WTC11 (cell line): ENCODE measurements at regions not wholly inside any gene's neighbourhood (a gene's known extent, or its start where the extent isn't known, plus 50 kb on each side); places are given as distances from the start of the nearest gene placed in this dataset.

ENCODE experiments used
- ATAC-seq: fragments of 200-7000 bp; cut with Tn5 transposase; 2 replicates; pipeline ENCODE4 v1.10.0; 2021; ENCODE audit warnings: mild to moderate bottlenecking, moderate library complexity
- CTCF ChIA-PET: fragments of 300-600 bp; sonication (Branson Sonifier 250); formaldehyde crosslinking; loops from one replicate; lab custom pipeline; 2021; ENCODE audit warnings: antibody characterized with exemption; lab: Charles Lee
- POLR2A ChIA-PET: fragments of 350-600 bp; sonication (Branson Sonifier 250); formaldehyde crosslinking; loops from one replicate; lab custom pipeline; 2021; ENCODE audit warnings: antibody characterized with exemption; lab: Charles Lee
- DNase-seq: peaks from one replicate; pipeline ENCODE4 v3.0.0; 2021; ENCODE audit warnings: low spot score
- H3K27ac Mint-ChIP-seq: 2 replicates; pipeline ENCODE4 v1.8.0; 2021; ENCODE audit warnings: mixed read lengths
- H3K27me3 Mint-ChIP-seq: 2 replicates; pipeline ENCODE4 v1.8.0; 2021; ENCODE audit warnings: low read depth, mild to moderate bottlenecking, moderate library complexity, mixed read lengths
- H3K36me3 Mint-ChIP-seq: 2 replicates; pipeline ENCODE4 v1.8.0; 2021; ENCODE audit warnings: mixed read lengths
- H3K4me1 Mint-ChIP-seq: 2 replicates; pipeline ENCODE4 v1.8.0; 2022; ENCODE audit warnings: mixed read lengths
- H3K4me3 Mint-ChIP-seq: 2 replicates; pipeline ENCODE4 v1.8.0; 2021; ENCODE audit warnings: mild to moderate bottlenecking, moderate library complexity, mixed read lengths
- H3K9me3 Mint-ChIP-seq: 2 replicates; pipeline ENCODE4 v1.8.0; 2021; ENCODE audit warnings: mixed read lengths
- ATF2 ChIP-seq: sonication (generic); formaldehyde crosslinking; IDR thresholded peaks from 2 replicates; pipeline ENCODE4 v1.8.1; 2022; ENCODE audit warnings: low read depth, missing genetic modification reagents, borderline replicate concordance
- ELF4 ChIP-seq: sonication (generic); formaldehyde crosslinking; IDR thresholded peaks from 2 replicates; pipeline ENCODE4 v1.8.1; 2022; ENCODE audit warnings: low read depth, mild to moderate bottlenecking, moderate library complexity, missing genetic modification reagents
- EMX1 ChIP-seq: fragments of 250-450 bp; sonication (Bioruptor Pico); IDR thresholded peaks from 2 replicates; pipeline ENCODE4 v1.8.0; 2021; ENCODE audit warnings: mild to moderate bottlenecking
- GABPB1 ChIP-seq: sonication (generic); formaldehyde crosslinking; IDR thresholded peaks from 2 replicates; pipeline ENCODE4 v1.8.1; 2023; ENCODE audit warnings: mild to moderate bottlenecking, missing genetic modification reagents
- GRHL2 ChIP-seq: fragments of 250-450 bp; sonication (Bioruptor Pico); IDR thresholded peaks from 2 replicates; pipeline ENCODE4 v1.8.0; 2022; ENCODE audit warnings: mild to moderate bottlenecking, moderate library complexity; ENCODE audit not compliant: insufficient replicate concordance, severe bottlenecking
- GTF2I ChIP-seq: fragments of 250-450 bp; sonication (Bioruptor Pico); conservative IDR thresholded peaks from 2 replicates; pipeline ENCODE4 v1.4.0; 2021; ENCODE audit warnings: mild to moderate bottlenecking
- MAX ChIP-seq: sonication (generic); formaldehyde crosslinking; IDR thresholded peaks from 2 replicates; pipeline ENCODE4 v1.8.0; 2022; ENCODE audit warnings: mild to moderate bottlenecking, missing genetic modification reagents
- MYBL2 ChIP-seq: sonication (generic); formaldehyde crosslinking; IDR thresholded peaks from 2 replicates; pipeline ENCODE4 v1.8.1; 2023; ENCODE audit warnings: mild to moderate bottlenecking, moderate library complexity, missing genetic modification reagents
- NFE2L1 ChIP-seq: sonication (generic); formaldehyde crosslinking; IDR thresholded peaks from 2 replicates; pipeline ENCODE4 v1.8.1; 2023; ENCODE audit warnings: missing genetic modification reagents
- NFYB ChIP-seq: sonication (generic); formaldehyde crosslinking; conservative IDR thresholded peaks from 2 replicates; pipeline ENCODE4 v1.8.0; 2022; ENCODE audit warnings: low read depth, missing genetic modification reagents
- NR3C1 ChIP-seq: sonication (generic); formaldehyde crosslinking; conservative IDR thresholded peaks from 2 replicates; pipeline ENCODE4 v1.8.1; 2023; ENCODE audit warnings: low read depth, mild to moderate bottlenecking, missing genetic modification reagents
- PRDM15 ChIP-seq: sonication (generic); formaldehyde crosslinking; IDR thresholded peaks from 2 replicates; pipeline ENCODE4 v1.8.0; 2022; ENCODE audit warnings: missing genetic modification reagents
- PRRX2 ChIP-seq: fragments of 250-450 bp; sonication (Bioruptor Pico); IDR thresholded peaks from 2 replicates; pipeline ENCODE4 v1.8.0; 2021; ENCODE audit warnings: mild to moderate bottlenecking
- TP53 ChIP-seq: sonication (generic); formaldehyde crosslinking; IDR thresholded peaks from 2 replicates; pipeline ENCODE4 v1.8.1; 2023; ENCODE audit warnings: mild to moderate bottlenecking, missing genetic modification reagents
- ZNF219 ChIP-seq: sonication (generic); formaldehyde crosslinking; IDR thresholded peaks from 2 replicates; pipeline ENCODE4 v1.8.0; 2023; ENCODE audit warnings: missing genetic modification reagents, mild to moderate bottlenecking, borderline replicate concordance
- ZNF263 ChIP-seq: sonication (generic); formaldehyde crosslinking; IDR thresholded peaks from 2 replicates; pipeline ENCODE4 v1.8.1; 2022; ENCODE audit warnings: low read depth, mild to moderate bottlenecking, moderate library complexity, missing genetic modification reagents
- ZNF425 ChIP-seq: fragments of 250-450 bp; sonication (Bioruptor Pico); conservative IDR thresholded peaks from 2 replicates; pipeline ENCODE4 v1.9.0; 2021; ENCODE audit warnings: mild to moderate bottlenecking
- TF ChIP-seq, protein P1 (sequence below): sonication (generic); formaldehyde crosslinking; IDR thresholded peaks from 2 replicates; pipeline ENCODE4 v1.8.0; 2022; ENCODE audit warnings: mild to moderate bottlenecking, missing genetic modification reagents

DNA sequence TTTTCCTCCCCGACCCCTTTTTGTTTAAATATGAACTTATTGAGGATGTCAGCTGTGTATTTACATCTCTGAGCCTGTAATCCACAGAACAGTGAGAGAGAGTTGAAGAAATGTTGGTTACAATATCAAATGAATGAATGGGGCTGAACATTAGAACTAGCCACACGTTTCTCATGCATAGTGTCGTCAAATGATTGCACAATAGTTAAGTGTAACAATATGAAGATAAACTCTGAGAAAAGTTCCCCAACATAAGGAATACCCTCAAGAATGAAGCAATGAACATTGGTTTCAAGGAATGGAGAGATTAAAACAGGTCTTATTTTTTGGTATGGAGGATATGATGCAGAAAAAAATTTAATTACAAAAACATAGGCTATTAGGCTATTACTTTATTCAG, 100.5 kb upstream of the DTNBP1 start (continued):
- TF ChIP-seq PRDM15 (CRISPR knock-in tag) (no peak), ELF4 (CRISPR knock-in tag) (no peak), NFE2L1 (CRISPR knock-in tag) (no peak)

DNA sequence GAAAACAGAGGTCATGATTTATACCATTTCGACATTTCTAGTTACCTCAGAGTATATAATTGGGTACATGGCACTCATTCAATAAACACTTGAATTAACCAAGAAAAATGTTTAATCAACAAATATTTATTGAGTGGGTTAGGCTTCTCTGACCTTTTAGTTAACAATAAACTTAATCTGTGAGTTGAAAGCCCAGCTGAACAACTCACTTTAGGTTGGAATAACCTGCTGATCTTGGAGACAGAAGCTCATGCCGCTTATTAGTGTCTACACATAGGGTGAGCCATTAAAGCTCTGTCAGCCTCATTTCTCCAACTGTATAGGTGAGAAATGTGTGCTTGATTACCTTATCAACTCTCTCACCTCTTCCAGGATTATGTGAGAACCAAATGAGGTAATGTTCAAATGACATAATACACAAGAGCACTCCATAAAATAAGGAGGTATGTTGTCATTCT, 98.2 kb upstream of the DTNBP1 start:
- Mint-ChIP-seq H3K4me1 (peaks cover 4% of the 10 kb centered on the region), H3K9me3 (peaks cover 12% of the 10 kb centered on the region), H3K4me3 (no peak overlapping the region), H3K27ac (no peak overlapping the region), H3K27me3 (peaks cover 3% of the 10 kb centered on the region; the same call in 1 of the 2 replicates), H3K36me3 (peaks cover 6% of the 10 kb centered on the region; the same call in 1 of the 2 replicates)
- CTCF ChIA-PET, result no interaction called here
- ATAC-seq (no peak), DNase-seq (no peak)
- POLR2A ChIA-PET, result interaction anchor here (0.6 kb wide), 1 partner anchor 233 kb away, joined by 3 read pairs; no protein-coding TSS in a partner anchor
- TF ChIP-seq ATF2 (CRISPR knock-in tag), result no peak

GRCh38 chr6:15758631-15759215, 95.9 kb upstream of the DTNBP1 start:
- Mint-ChIP-seq H3K4me3 (no peak overlapping the region), H3K27ac (no peak overlapping the region), H3K4me1 (peaks cover 16% of the 10 kb centered on the region), H3K27me3 (peaks cover 3% of the 10 kb centered on the region; the same call in 1 of the 2 replicates), H3K9me3 (peaks cover 19% of the 10 kb centered on the region), H3K36me3 (peaks cover 6% of the 10 kb centered on the region; the same call in 1 of the 2 replicates)
- TF ChIP-seq NR3C1 (CRISPR knock-in tag) (no peak), GRHL2 (CRISPR knock-in tag) (no peak), MYBL2 (CRISPR knock-in tag) (no peak), GABPB1 (CRISPR knock-in tag) (no peak), EMX1 (CRISPR knock-in tag) (no peak), ZNF263 (no peak), NFYB (CRISPR knock-in tag) (no peak), GTF2I (no peak), ZNF219 (no peak), ZNF425 (CRISPR knock-in tag) (no peak), MAX (CRISPR knock-in tag) (no peak), TP53 (CRISPR knock-in tag) (no peak), PRRX2 (CRISPR knock-in tag) (no peak)
- TF ChIP-seq, protein P1, sequence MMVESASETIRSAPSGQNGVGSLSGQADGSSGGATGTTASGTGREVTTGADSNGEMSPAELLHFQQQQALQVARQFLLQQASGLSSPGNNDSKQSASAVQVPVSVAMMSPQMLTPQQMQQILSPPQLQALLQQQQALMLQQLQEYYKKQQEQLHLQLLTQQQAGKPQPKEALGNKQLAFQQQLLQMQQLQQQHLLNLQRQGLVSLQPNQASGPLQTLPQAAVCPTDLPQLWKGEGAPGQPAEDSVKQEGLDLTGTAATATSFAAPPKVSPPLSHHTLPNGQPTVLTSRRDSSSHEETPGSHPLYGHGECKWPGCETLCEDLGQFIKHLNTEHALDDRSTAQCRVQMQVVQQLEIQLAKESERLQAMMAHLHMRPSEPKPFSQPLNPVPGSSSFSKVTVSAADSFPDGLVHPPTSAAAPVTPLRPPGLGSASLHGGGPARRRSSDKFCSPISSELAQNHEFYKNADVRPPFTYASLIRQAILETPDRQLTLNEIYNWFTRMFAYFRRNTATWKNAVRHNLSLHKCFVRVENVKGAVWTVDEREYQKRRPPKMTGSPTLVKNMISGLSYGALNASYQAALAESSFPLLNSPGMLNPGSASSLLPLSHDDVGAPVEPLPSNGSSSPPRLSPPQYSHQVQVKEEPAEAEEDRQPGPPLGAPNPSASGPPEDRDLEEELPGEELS (CRISPR knock-in tag), result no peak
- ChIA-PET CTCF (no interaction called here), POLR2A (no interaction called here)
- DNase-seq (no peak), ATAC-seq (no peak)
